Smooth muscle cell (in vitro differentiated cells): ENCODE measurements at regions not wholly inside any gene's neighbourhood (a gene's known extent, or its start where the extent isn't known, plus 50 kb on each side); places are given as distances from the start of the nearest gene placed in this dataset.

Source experiments
- DNase-seq: peaks from one replicate; lab custom pipeline; 2025; ENCODE audit not compliant: unreplicated experiment; lab: John Stamatoyannopoulos, UW
- H2AFZ ChIP-seq: fragments of 200-600 bp; sonication (generic); 2 replicates; pipeline ENCODE4 v1.6.0; 2016; ENCODE audit warnings: antibody characterized with exemption, low read depth, mild to moderate bottlenecking
- H3F3A ChIP-seq: fragments of 200-600 bp; sonication (generic); 2 replicates; pipeline ENCODE4 v1.6.0; 2017; ENCODE audit warnings: antibody characterized with exemption, low read depth
- H3K27ac ChIP-seq: fragments of 200-600 bp; sonication (generic); 2 replicates; pipeline ENCODE4 v1.5.1; 2016; ENCODE audit warnings: low read depth, mild to moderate bottlenecking
- H3K27me3 ChIP-seq: fragments of 200-600 bp; sonication (generic); 2 replicates; pipeline ENCODE4 v1.6.1; 2016; ENCODE audit warnings: low read depth, mild to moderate bottlenecking
- H3K36me3 ChIP-seq: fragments of 200-600 bp; sonication (generic); 2 replicates; pipeline ENCODE4 v1.5.1; 2016; ENCODE audit warnings: low read depth
- H3K4me1 ChIP-seq: fragments of 200-600 bp; sonication (generic); 2 replicates; pipeline ENCODE4 v1.5.1; 2016; ENCODE audit warnings: low read depth
- H3K4me2 ChIP-seq: fragments of 200-600 bp; sonication (generic); 2 replicates; pipeline ENCODE4 v1.6.0; 2016; ENCODE audit warnings: mild to moderate bottlenecking
- H3K4me3 ChIP-seq: fragments of 200-600 bp; sonication (generic); 2 replicates; pipeline ENCODE4 v1.5.1; 2016; ENCODE audit warnings: mild to moderate bottlenecking
- H3K79me2 ChIP-seq: fragments of 200-600 bp; sonication (generic); 2 replicates; pipeline ENCODE4 v1.6.0; 2016; ENCODE audit warnings: low read depth, mild to moderate bottlenecking
- H3K9ac ChIP-seq: fragments of 200-600 bp; sonication (generic); 2 replicates; pipeline ENCODE4 v1.6.0; 2016; ENCODE audit warnings: low read depth
- H3K9me3 ChIP-seq: fragments of 200-600 bp; sonication (generic); replicated peaks from 2 replicates; pipeline ENCODE4 v1.5.1; 2016; ENCODE audit warnings: low read depth
- H4K20me1 ChIP-seq: fragments of 200-600 bp; sonication (generic); 2 replicates; pipeline ENCODE4 v1.6.0; 2016; ENCODE audit warnings: low read depth
- WGBS: methylation state at CpG from one replicate; pipeline ENCODE4 v1.1.7; 2016; ENCODE audit warnings: low lambda C conversion rate; 5-methylcytosine and 5-hydroxymethylcytosine counted together
- TF ChIP-seq, protein P1 (sequence below): fragments of 200-600 bp; sonication (generic); IDR thresholded peaks from 2 replicates; pipeline ENCODE4 v1.5.1; 2017; ENCODE audit warnings: borderline replicate concordance, mild to moderate bottlenecking, antibody characterized with exemption; ENCODE audit not compliant: insufficient read depth, poor library complexity, severe bottlenecking

DNA sequence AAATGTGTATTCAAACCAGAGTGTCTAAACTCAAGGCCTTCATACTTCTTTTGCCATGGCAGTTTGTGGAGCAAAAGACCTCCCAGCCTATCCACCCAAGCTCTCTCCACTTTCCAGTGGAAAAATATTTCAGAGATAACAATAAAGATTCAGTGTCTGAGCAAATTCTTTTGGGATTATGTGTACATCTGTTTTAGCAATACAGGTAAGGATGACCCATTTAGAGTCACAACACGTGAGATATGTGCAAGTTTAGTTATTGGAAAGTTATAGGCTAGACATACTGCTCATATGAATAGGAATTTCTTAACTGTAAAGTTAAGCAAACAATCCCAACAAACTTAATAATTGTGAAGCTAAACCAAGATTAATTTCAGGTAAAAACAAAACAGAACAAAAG is 174.5 kb upstream of the LRIG1 start:
- Histone ChIP-seq H2AFZ (no peak overlapping the region), H3K9me3 (no peaks in the 10 kb centered on the region), H3K4me1 (no peaks in the 10 kb centered on the region), H4K20me1 (no peaks in the 10 kb centered on the region), H3K4me3 (no peak overlapping the region), H3F3A (no peaks in the 10 kb centered on the region), H3K27me3 (no peaks in the 10 kb centered on the region), H3K36me3 (no peaks in the 10 kb centered on the region), H3K4me2 (no peak overlapping the region), H3K27ac (no peak overlapping the region), H3K9ac (no peak overlapping the region), H3K79me2 (no peaks in the 10 kb centered on the region)
- WGBS, result 11% methylated on average over 1 of the region's 1 CpG
- no peak for DNase-seq
- TF ChIP-seq, protein P1, sequence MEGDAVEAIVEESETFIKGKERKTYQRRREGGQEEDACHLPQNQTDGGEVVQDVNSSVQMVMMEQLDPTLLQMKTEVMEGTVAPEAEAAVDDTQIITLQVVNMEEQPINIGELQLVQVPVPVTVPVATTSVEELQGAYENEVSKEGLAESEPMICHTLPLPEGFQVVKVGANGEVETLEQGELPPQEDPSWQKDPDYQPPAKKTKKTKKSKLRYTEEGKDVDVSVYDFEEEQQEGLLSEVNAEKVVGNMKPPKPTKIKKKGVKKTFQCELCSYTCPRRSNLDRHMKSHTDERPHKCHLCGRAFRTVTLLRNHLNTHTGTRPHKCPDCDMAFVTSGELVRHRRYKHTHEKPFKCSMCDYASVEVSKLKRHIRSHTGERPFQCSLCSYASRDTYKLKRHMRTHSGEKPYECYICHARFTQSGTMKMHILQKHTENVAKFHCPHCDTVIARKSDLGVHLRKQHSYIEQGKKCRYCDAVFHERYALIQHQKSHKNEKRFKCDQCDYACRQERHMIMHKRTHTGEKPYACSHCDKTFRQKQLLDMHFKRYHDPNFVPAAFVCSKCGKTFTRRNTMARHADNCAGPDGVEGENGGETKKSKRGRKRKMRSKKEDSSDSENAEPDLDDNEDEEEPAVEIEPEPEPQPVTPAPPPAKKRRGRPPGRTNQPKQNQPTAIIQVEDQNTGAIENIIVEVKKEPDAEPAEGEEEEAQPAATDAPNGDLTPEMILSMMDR, result no peak

DNA sequence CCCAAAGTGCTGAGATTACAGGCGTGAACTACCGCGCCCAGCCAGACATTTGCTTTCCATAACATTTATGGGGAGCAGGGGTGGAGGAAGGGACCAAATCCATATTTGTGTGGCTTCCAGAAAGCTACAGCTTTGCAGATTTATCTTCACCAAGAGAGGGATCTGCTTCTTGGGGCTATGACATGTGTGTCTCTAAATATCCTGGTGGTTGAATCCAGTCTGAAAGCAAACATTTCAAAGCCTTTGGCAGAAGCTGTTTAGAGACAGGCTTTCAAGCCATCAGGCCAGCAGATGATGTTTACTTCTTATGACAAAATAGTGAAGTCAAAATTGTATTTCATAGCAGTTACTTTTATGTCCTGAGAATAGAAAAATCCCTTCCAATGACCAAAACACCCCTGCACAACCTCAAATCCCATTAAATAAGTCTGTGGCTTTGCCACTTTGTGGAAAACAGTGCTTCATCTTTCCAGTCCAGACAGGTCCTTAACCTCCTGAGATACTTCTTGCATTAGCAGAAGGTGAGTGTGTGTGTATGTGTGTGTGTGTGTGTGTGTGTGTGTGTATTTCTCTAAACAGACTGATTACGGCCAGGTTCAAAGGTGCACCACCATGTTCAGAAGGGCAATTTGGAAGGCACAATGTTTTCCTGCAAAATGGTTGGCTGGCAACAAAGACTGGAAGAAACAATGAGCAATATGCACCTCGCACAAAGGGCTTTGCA is 191.4 kb upstream of the LRIG1 start:
- TF ChIP-seq, protein P1, result no peak
- H3K4me2 ChIP-seq, result no peak overlapping the region
- H3K4me1 ChIP-seq, result peaks cover 6% of the 10 kb centered on the region
- no peak overlapping the region for H3K27ac ChIP-seq
- H3K4me3 ChIP-seq, result no peak overlapping the region
- H3K79me2 ChIP-seq, result no peaks in the 10 kb centered on the region
- DNase-seq, result no peak
- H4K20me1 ChIP-seq, result no peaks in the 10 kb centered on the region
- no peaks in the 10 kb centered on the region for H3K36me3 ChIP-seq
- no peaks in the 10 kb centered on the region for H3K9me3 ChIP-seq
- H2AFZ ChIP-seq, result no peak overlapping the region
- H3K9ac ChIP-seq, result no peak overlapping the region
- 89% methylated on average over 5 of the region's 5 CpGs for WGBS
- no peaks in the 10 kb centered on the region for H3K27me3 ChIP-seq
- no peaks in the 10 kb centered on the region for H3F3A ChIP-seq

DNA sequence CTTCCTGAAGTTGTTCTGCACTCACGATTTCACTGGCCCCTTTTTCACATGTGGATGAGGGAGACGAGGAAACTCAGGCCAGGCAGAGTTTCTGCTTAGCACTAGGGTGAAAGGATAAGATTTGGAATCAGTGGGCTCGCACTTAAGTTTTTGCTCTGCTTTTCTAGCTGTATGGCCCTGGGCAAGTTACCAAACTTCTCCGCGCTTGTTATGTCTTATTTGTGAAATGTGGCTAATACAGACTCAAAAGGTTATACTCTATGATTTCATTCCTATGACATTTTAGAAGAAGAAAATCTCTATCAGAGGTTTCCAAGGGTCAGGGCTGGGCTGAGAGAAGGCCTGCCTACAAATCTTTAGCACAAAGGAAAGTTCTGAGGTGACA is 191.9 kb upstream of the LRIG1 start:
- H3F3A ChIP-seq, result no peaks in the 10 kb centered on the region
- H3K9me3 ChIP-seq, result no peaks in the 10 kb centered on the region
- no peak overlapping the region for H2AFZ ChIP-seq
- no peaks in the 10 kb centered on the region for H3K36me3 ChIP-seq
- TF ChIP-seq, protein P1, result no peak
- DNase-seq, result no peak
- H3K4me1 ChIP-seq, result peaks cover 6% of the 10 kb centered on the region
- no peak overlapping the region for H3K4me2 ChIP-seq
- no peaks in the 10 kb centered on the region for H3K79me2 ChIP-seq
- H3K27me3 ChIP-seq, result no peaks in the 10 kb centered on the region
- H4K20me1 ChIP-seq, result no peaks in the 10 kb centered on the region
- no peak overlapping the region for H3K27ac ChIP-seq
- no peak overlapping the region for H3K9ac ChIP-seq
- no peak overlapping the region for H3K4me3 ChIP-seq
- WGBS, result 93% methylated on average over 5 of the region's 5 CpGs

DNA sequence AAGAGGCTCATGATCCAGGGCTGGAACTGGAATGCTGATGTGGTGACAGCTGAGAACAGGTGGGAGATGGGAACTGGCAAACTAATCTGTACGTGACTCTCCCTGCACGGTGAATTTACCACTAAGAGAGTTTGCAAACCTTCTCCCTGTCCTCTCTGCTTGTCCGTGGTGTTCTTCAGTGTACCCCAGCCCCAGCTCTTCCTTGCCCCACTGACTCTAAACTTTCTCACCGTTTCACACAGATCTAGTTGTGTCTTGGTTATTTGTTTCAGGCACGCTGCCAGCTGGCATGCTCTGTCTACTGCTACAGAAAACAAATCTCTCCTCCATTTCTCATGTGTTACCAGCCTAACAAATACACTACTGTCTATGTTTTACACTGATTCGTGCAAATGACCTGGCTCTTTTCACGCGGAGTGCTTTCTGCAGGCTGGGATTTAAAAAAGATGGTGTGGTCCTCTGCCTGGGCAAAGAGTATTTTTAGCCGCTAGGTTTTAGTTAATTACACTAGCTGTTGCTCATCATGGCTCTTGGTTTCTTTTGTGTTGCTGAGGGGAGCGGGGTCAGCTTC is 192.7 kb upstream of the LRIG1 start:
- Histone ChIP-seq H3K79me2 (no peaks in the 10 kb centered on the region), H3F3A (no peaks in the 10 kb centered on the region), H3K36me3 (no peaks in the 10 kb centered on the region), H3K9ac (no peak overlapping the region), H3K4me3 (no peak overlapping the region), H2AFZ (no peak overlapping the region), H3K9me3 (no peaks in the 10 kb centered on the region), H3K4me2 (no peak overlapping the region), H4K20me1 (no peaks in the 10 kb centered on the region), H3K27ac (no peak overlapping the region), H3K4me1 (peaks cover 6% of the 10 kb centered on the region), H3K27me3 (no peaks in the 10 kb centered on the region)
- TF ChIP-seq, protein P1, result no peak
- no peak for DNase-seq
- 74% methylated on average over 10 of the region's 10 CpGs for WGBS
